Activated CD4-positive, alpha-beta T cell treated with anti-CD3 and anti-CD28 coated beads, Interleukin-2, amount 10 ng/mL, durations not matched to agents 7 days and 5 days (primary cell): ENCODE measurements at regions not wholly inside any gene's neighbourhood (a gene's known extent, or its start where the extent isn't known, plus 50 kb on each side); places are given as distances from the start of the nearest gene placed in this dataset.
"Not testable (repeated sequence)": the region's sequence is repeated elsewhere in the genome, so short reads cannot be mapped to it uniquely, and the experiment has no call there.

Source experiments
- CTCF ChIA-PET: fragments of 350-600 bp; sonication (Branson Sonifier 250); formaldehyde crosslinking; loops from one replicate; lab custom pipeline; 2021; ENCODE audit warnings: antibody characterized with exemption; lab: Charles Lee
- POLR2A ChIA-PET: fragments of 350-600 bp; sonication (Branson Sonifier 250); formaldehyde crosslinking; loops from one replicate; lab custom pipeline; 2021; ENCODE audit warnings: antibody characterized with exemption; lab: Charles Lee
- DNase-seq: peaks from one replicate; pipeline ENCODE4 v3.0.0-alpha.2; 2020
- H3K27ac Mint-ChIP-seq: one replicate; pipeline ENCODE4 v1.8.0; 2021; ENCODE audit warnings: mild to moderate bottlenecking, moderate library complexity, mixed read lengths
- H3K27me3 Mint-ChIP-seq: one replicate; pipeline ENCODE4 v1.8.0; 2021; ENCODE audit warnings: mixed read lengths
- H3K36me3 Mint-ChIP-seq: one replicate; pipeline ENCODE4 v1.8.0; 2021; ENCODE audit warnings: low read depth, mixed read lengths
- H3K4me1 Mint-ChIP-seq: one replicate; pipeline ENCODE4 v1.8.0; 2021; ENCODE audit warnings: mixed read lengths
- H3K4me3 Mint-ChIP-seq: one replicate; pipeline ENCODE4 v1.8.0; 2021; ENCODE audit warnings: mild to moderate bottlenecking, moderate library complexity, mixed read lengths
- H3K9me3 Mint-ChIP-seq: one replicate; pipeline ENCODE4 v1.8.0; 2021; ENCODE audit warnings: mixed read lengths

DNA sequence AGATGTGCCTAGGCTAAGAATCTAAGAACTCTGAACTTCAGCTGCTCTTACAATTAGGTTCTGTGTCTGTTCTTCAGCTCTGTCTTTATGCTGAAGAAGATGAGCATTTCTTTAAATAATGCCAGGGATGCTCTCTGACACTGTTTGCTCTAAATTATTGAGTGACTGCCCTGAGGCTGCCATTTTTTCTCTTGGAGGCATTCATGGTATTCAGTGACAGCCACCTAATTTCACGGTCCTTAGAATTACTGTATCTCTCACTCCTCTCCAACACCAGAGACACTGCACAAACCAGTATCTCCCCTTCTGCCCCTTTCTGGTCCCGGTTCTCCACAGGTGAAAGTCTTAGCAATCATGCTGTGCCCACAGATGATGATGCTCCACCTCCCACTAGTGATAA lies 123.6 kb upstream of the MPHOSPH6 start:
- no peaks in the 10 kb centered on the region for H3K36me3 Mint-ChIP-seq

GRCh38 chr16:82287937-82288336 lies 117.9 kb upstream of the MPHOSPH6 start:
- peaks cover 9% of the 10 kb centered on the region for H3K27me3 Mint-ChIP-seq
- H3K27ac Mint-ChIP-seq: no peak overlapping the region
- no peak for DNase-seq
- H3K9me3 Mint-ChIP-seq: no peaks in the 10 kb centered on the region
- H3K36me3 Mint-ChIP-seq: no peaks in the 10 kb centered on the region
- no peaks in the 10 kb centered on the region for H3K4me1 Mint-ChIP-seq
- ChIA-PET CTCF (no interaction called here), POLR2A (no interaction called here)
- no peak overlapping the region for H3K4me3 Mint-ChIP-seq

More for the DNA sequence above, 123.6 kb upstream of the MPHOSPH6 start:
- Mint-ChIP-seq H3K9me3 (no peaks in the 10 kb centered on the region), H3K27me3 (peaks cover 5% of the 10 kb centered on the region), H3K4me1 (no peaks in the 10 kb centered on the region), H3K27ac (no peak overlapping the region), H3K4me3 (no peak overlapping the region)
- no peak for DNase-seq
- ChIA-PET CTCF (no interaction called here), POLR2A (no interaction called here)

DNA sequence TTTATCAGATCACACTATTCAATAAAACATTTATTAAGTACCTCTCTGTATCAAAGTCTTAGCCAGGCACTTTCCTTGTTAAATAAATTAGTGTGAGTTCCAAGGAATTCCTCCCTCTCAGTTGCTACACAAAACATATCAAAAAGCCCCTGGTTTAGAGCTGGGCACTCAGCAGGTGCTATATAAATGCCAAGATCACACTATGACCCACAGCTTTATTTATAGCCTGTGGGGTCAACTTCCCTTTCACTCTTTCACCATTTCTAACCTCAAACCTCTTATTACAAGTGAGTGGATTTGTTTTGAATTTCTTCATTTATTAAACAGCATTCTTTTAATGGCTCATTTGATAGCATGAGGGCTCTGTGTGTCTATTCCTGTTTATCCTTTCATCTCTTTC lies 112.6 kb upstream of the MPHOSPH6 start:
- Mint-ChIP-seq H3K4me1 (no peaks in the 10 kb centered on the region), H3K4me3 (no peak overlapping the region), H3K27me3 (peaks cover 6% of the 10 kb centered on the region), H3K36me3 (no peaks in the 10 kb centered on the region), H3K27ac (no peak overlapping the region), H3K9me3 (no peaks in the 10 kb centered on the region)
- ChIA-PET POLR2A (no interaction called here), CTCF (no interaction called here)
- no peak for DNase-seq

DNA sequence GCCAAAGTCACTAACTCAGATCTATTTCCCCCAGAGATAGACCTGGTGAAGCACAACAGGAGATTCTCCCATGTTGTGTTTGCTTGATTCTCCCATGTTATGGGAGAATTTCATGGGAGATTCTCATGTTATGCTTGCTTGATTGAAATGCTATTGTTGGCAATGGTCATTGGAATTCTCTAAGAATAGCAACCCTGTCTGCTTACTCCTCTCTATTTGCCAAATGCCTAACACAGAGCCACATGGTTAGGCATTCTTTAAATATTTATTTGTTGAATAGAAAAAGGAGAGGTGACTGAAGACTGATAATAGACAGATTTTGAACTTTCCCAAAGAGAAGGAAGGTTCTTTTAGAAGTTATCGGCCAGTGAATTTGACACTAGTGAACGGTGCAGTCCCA lies 111.5 kb upstream of the MPHOSPH6 start:
- Mint-ChIP-seq H3K4me3 (no peak overlapping the region), H3K4me1 (no peaks in the 10 kb centered on the region), H3K27ac (no peak overlapping the region), H3K9me3 (no peaks in the 10 kb centered on the region), H3K27me3 (peaks cover 6% of the 10 kb centered on the region), H3K36me3 (no peaks in the 10 kb centered on the region)
- DNase-seq: no peak
- POLR2A ChIA-PET: no interaction called here
- CTCF ChIA-PET: no interaction called here

DNA sequence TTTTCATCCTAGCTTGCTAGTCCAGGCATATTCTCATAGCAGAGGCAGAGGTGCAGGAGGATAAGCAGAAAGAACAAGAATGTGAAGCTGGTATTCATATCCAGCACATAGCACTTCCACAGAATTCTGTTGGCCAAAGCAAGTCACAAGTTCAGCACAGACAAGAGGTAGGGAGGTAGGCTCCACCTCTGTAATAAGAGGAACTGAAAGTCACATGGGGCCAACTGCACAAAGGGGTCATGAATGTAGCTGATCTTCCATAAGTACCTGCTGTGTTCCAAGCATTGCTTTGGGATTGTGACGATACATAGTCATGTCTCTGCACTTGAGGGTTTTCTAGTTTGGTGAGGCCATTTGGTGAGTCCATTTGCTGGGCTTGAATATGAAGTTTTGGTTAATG lies 110.8 kb upstream of the MPHOSPH6 start:
- Mint-ChIP-seq H3K36me3 (no peaks in the 10 kb centered on the region), H3K27me3 (peaks cover 6% of the 10 kb centered on the region), H3K27ac (no peak overlapping the region), H3K4me3 (no peak overlapping the region), H3K4me1 (no peaks in the 10 kb centered on the region), H3K9me3 (no peaks in the 10 kb centered on the region)
- POLR2A ChIA-PET: no interaction called here
- DNase-seq: no peak
- CTCF ChIA-PET: no interaction called here

DNA sequence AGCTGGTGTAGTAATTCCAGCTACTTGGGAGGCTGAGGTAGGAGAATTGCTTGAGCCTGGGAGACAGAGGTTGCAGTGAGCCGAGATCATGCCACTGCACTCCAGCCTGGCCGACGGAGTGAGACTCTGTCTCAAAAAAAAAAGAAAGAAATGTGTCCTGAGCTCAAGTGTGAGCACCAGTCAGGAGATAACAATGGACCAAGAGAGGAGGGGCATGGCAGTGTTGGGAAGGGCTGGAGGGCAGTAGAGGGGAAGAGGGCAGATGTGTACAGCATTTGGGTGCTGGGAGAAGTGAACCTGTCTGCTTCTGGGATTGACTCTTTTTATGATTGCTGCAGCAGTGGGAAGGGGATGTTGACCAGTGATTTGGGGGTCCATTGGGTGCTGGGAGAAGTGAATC lies 105.3 kb upstream of the MPHOSPH6 start:
- H3K9me3 Mint-ChIP-seq, H3K27ac Mint-ChIP-seq, H3K36me3 Mint-ChIP-seq, H3K4me1 Mint-ChIP-seq, CTCF ChIA-PET, DNase-seq, H3K27me3 Mint-ChIP-seq, H3K4me3 Mint-ChIP-seq, POLR2A ChIA-PET: not testable (repeated sequence)

DNA sequence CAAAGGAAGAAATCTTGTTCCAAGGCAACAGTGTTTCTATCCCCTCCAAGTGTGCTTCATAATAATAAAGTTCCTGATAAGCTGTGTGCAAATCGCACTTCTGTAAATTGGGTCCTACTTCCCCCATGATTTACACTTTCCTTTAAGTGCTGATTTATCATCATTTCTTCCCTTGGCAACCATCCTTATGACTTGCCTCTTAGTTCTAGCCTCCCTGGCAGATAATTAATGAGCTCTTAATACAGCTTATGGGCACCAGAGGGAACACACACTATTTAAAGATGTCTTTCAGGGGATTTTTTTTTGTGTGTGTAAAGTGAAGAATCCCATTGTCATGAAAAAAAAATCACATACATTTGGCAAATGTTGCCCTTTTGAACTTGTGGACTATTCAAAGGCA lies 101.6 kb upstream of the MPHOSPH6 start:
- H3K27me3 Mint-ChIP-seq: no peaks in the 10 kb centered on the region
- H3K4me3 Mint-ChIP-seq: no peak overlapping the region
- no peaks in the 10 kb centered on the region for H3K36me3 Mint-ChIP-seq
- ChIA-PET CTCF (no interaction called here), POLR2A (no interaction called here)
- no peak for DNase-seq
- H3K27ac Mint-ChIP-seq: no peak overlapping the region
- no peaks in the 10 kb centered on the region for H3K4me1 Mint-ChIP-seq
- no peaks in the 10 kb centered on the region for H3K9me3 Mint-ChIP-seq

DNA sequence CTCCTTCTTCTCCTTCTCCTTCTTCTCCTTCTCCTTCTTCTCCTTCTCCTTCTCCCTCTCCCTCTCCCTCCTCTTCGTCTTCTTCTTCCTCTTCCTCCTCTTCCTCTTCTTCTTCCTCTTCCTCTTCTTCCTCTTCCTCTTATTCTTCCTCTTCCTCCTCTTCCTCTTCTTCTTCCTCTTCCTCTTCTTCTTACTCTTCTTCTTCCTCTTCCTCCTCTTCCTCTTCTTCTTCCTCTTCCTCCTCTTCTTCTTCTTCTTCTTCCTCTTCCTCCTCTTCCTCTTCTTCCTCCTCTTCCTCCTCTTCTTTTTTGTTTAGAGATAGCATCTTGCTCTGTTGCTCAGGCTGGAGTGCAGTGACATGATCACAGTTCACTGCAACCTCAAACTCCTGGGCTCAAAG lies 97.7 kb upstream of the MPHOSPH6 start:
- H3K4me1 Mint-ChIP-seq, POLR2A ChIA-PET, DNase-seq, H3K9me3 Mint-ChIP-seq, CTCF ChIA-PET, H3K27me3 Mint-ChIP-seq, H3K36me3 Mint-ChIP-seq, H3K4me3 Mint-ChIP-seq, H3K27ac Mint-ChIP-seq: not testable (repeated sequence)

- no peaks in the 10 kb centered on the region for H3K9me3 Mint-ChIP-seq
- H3K4me1 Mint-ChIP-seq: no peaks in the 10 kb centered on the region
- H3K27me3 Mint-ChIP-seq: peaks cover 7% of the 10 kb centered on the region
- POLR2A ChIA-PET: no interaction called here
- no peak overlapping the region for H3K27ac Mint-ChIP-seq
- DNase-seq: no peak
- H3K36me3 Mint-ChIP-seq: no peaks in the 10 kb centered on the region
- no peak overlapping the region for H3K4me3 Mint-ChIP-seq
- CTCF ChIA-PET: no interaction called here
Observed at GRCh38 chr16:82265809-82266208, 95.8 kb upstream of the MPHOSPH6 start.

GRCh38 chr16:82264756-82265155 lies 94.7 kb upstream of the MPHOSPH6 start:
- Mint-ChIP-seq H3K4me1 (no peaks in the 10 kb centered on the region), H3K4me3 (no peak overlapping the region), H3K36me3 (no peaks in the 10 kb centered on the region), H3K9me3 (peaks cover 9% of the 10 kb centered on the region), H3K27me3 (peaks cover 7% of the 10 kb centered on the region), H3K27ac (no peak overlapping the region)
- DNase-seq: no peak
- ChIA-PET CTCF (no interaction called here), POLR2A (no interaction called here)

GRCh38 chr16:82263521-82264143 lies 93.6 kb upstream of the MPHOSPH6 start:
- CTCF ChIA-PET: interaction anchor here (0.6 to 1.9 kb wide), 3 partner anchors 231 to 1184 kb away, joined by 3 to 5 read pairs (median 4); no protein-coding TSS in a partner anchor
- Mint-ChIP-seq H3K4me3 (no peak overlapping the region), H3K4me1 (no peaks in the 10 kb centered on the region), H3K9me3 (peaks cover 11% of the 10 kb centered on the region), H3K36me3 (no peaks in the 10 kb centered on the region), H3K27ac (no peak overlapping the region), H3K27me3 (peaks cover 7% of the 10 kb centered on the region)
- DNase-seq: peak; percentile 54
- POLR2A ChIA-PET: no interaction called here

GRCh38 chr16:82262244-82262643 lies 92.2 kb upstream of the MPHOSPH6 start:
- Mint-ChIP-seq H3K27ac (no peak overlapping the region), H3K36me3 (no peaks in the 10 kb centered on the region), H3K27me3 (peaks cover 7% of the 10 kb centered on the region), H3K4me3 (no peak overlapping the region), H3K4me1 (no peaks in the 10 kb centered on the region), H3K9me3 (peaks cover 11% of the 10 kb centered on the region)
- ChIA-PET POLR2A (no interaction called here), CTCF (interaction anchor here (1.4 kb wide), 1 partner anchor 194 kb away, joined by 4 read pairs; no protein-coding TSS in a partner anchor)
- DNase-seq: no peak

- CTCF ChIA-PET: no interaction called here
- no peak for DNase-seq
- Mint-ChIP-seq H3K4me3 (no peak overlapping the region), H3K27ac (no peak overlapping the region), H3K36me3 (no peaks in the 10 kb centered on the region), H3K9me3 (peaks cover 11% of the 10 kb centered on the region), H3K27me3 (peaks cover 6% of the 10 kb centered on the region), H3K4me1 (no peaks in the 10 kb centered on the region)
- POLR2A ChIA-PET: no interaction called here
Observed at GRCh38 chr16:82260212-82260795, 90.3 kb upstream of the MPHOSPH6 start.

DNA sequence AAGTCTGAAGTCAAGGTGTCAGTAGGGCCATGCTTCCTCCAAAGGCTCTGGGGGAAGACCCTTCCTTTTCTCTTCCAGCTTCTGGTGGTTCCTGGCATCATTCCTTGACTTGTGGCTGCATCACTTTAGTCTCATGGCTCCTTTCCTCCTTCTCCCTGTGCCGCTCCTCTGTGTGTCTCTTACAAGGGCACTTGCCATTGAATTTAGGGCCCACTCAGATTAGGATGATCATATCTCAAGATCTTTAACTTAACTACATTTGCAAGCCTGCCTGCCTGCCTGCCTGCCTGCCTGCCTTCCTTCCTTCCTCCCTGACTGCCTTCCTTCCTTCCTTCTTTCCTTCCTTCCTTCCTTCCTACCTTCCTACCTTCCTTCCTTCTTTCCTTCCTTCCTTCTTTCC lies 89.7 kb upstream of the MPHOSPH6 start:
- no peak overlapping the region for H3K27ac Mint-ChIP-seq
- H3K27me3 Mint-ChIP-seq: peaks cover 9% of the 10 kb centered on the region
- ChIA-PET CTCF (no interaction called here), POLR2A (no interaction called here)
- DNase-seq: no peak
- no peak overlapping the region for H3K4me3 Mint-ChIP-seq
- H3K4me1 Mint-ChIP-seq: no peaks in the 10 kb centered on the region
- no peaks in the 10 kb centered on the region for H3K36me3 Mint-ChIP-seq
- H3K9me3 Mint-ChIP-seq: peaks cover 11% of the 10 kb centered on the region
